ENCODE measurements at regions not wholly inside any gene's neighbourhood (a gene's known extent, or its start where the extent isn't known, plus 50 kb on each side); places are given as distances from the start of the nearest gene placed in this dataset.
"Not testable (repeated sequence)": the region's sequence is repeated elsewhere in the genome, so short reads cannot be mapped to it uniquely, and the experiment has no call there.

DNA sequence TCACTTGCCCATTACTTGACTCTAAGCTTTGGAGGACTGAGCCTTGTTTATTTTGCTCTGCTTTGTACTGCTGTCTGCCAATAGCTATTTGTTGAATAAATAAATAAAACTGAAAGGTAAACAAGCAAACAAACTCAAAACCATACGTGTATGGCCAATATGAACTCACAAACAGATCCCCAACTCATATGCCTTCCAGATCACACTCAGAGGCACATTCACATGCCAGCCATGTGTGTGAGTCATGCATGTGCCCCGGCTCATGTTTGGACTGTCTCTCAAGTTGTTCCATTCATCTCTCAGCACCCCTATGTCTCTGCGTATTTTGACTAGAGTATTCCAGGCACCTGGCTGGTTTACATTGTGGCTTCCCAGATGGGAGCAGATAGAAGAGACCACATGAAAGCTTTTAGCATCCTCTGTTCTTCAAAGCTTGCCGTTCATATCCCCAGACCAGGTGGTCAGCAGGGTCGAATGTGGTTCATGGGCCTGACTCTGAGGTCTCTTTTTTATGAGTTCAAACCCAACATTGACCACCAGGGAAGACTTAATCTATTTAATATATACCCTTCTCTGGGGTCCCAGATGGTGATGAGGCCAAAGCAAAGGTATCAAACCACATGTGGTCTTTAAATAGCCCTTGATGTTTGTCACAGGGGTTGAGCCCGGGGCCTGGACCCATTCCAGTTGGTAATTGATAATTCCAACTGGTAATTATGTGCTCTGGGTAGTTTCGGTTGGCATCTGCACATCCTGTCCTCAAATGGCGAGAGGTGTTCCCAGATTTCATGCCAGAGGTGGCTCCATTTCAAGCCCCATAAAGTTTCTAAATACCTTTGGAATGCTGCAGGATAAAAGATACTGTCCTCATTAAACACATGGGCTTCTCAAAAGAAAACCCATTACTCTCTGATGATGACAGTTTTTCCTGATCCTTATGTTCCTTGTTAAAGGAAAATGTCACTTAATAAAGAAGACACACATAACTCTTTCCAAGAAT is 287.3 kb upstream of the MAF start:
- H3K36me3 ChIP-seq: no peaks in the 10 kb centered on the region
- H3K4me1 ChIP-seq: no peaks in the 10 kb centered on the region
- TF ChIP-seq, protein P1, sequence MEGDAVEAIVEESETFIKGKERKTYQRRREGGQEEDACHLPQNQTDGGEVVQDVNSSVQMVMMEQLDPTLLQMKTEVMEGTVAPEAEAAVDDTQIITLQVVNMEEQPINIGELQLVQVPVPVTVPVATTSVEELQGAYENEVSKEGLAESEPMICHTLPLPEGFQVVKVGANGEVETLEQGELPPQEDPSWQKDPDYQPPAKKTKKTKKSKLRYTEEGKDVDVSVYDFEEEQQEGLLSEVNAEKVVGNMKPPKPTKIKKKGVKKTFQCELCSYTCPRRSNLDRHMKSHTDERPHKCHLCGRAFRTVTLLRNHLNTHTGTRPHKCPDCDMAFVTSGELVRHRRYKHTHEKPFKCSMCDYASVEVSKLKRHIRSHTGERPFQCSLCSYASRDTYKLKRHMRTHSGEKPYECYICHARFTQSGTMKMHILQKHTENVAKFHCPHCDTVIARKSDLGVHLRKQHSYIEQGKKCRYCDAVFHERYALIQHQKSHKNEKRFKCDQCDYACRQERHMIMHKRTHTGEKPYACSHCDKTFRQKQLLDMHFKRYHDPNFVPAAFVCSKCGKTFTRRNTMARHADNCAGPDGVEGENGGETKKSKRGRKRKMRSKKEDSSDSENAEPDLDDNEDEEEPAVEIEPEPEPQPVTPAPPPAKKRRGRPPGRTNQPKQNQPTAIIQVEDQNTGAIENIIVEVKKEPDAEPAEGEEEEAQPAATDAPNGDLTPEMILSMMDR (IDR thresholded peaks at IDR 0.05): no peak
- ATAC-seq (no peak), DNase-seq (no peak)
- intact Hi-C loops (cut with DNase I): no loop called here
- no peak overlapping the region for H3K4me3 ChIP-seq
- H3K27me3 ChIP-seq: no peaks in the 10 kb centered on the region
- H3K9me3 ChIP-seq: no peaks in the 10 kb centered on the region
- H3K27ac ChIP-seq: no peak overlapping the region

DNA sequence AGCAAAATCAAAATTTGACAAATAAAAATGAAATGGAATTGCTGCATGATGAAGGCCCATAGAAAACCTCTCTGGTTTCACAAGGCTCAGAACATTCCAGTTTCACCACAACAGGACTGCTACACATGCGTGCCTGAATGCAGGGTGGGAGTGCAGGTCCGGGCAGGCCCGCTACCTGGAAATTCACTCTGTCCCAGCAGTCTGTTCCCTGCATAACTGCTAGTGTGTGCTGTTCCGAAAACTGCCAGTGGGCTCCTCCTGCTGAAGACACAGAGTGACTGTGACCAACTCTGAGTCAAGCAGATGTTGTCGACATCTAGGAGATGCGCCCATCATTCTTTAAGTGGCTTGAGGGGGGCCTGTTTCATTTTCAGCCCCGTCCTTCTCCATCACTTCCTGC is 284.8 kb upstream of the MAF start:
- H3K9me3 ChIP-seq: no peaks in the 10 kb centered on the region

DNA sequence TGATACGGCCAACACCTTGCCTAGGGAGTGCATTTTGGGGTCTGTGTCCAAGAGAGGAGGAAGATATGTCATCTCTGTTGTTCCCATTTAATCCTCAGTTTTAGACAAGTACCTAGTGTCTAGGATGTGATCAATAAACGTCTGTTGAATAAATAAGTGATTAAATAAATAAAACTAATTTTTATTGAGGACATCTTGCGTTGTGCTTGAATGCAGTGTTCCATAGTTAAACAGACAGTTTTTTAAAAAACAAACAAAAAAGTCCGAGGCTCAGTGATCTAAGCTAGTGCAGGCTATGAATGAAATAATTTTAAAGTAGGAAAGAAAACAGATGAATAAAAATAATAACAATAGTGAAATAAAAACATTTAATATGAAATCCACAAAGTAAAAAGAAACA is 283.0 kb upstream of the MAF start:
- no peak for ATAC-seq

More for the DNA sequence above, 284.8 kb upstream of the MAF start:
- Histone ChIP-seq H3K27ac (no peak overlapping the region), H3K4me3 (no peak overlapping the region), H3K27me3 (no peaks in the 10 kb centered on the region), H3K4me1 (no peaks in the 10 kb centered on the region), H3K36me3 (no peaks in the 10 kb centered on the region)
- ATAC-seq (no peak), DNase-seq (no peak)
- intact Hi-C loops (cut with DNase I): no loop called here
- TF ChIP-seq, protein P1 (IDR thresholded peaks at IDR 0.05): no peak

DNA sequence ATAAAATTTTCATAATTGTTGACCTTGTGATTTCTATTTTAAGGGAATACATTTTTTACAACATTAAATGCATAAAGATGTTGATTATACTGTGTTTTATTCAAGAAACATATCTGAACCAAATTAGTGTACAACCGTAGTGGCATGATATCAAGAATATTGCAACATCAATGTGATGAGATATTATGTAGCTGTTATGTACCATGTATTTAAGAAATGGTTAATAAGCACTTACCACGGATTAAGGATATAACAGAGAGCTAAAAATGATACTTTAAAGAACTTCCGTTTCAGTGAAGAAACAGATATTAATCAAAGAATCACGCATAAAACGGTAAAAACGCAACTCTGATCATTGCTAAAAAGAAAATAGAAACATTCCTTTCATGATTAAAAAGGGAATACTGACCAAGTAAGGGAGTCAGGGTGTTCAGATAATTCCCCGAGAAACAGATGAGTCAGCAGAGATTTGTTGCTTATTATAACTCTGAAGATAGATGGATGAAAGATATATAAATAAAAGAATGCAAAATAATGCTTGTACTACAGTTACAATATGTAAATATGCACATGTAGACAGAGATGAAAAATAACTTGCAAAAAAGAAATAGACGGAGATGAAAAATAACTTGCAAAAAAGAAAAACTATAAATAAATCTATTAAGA is 281.9 kb upstream of the MAF start:
- Histone ChIP-seq H3K4me3 (no peak overlapping the region), H3K27me3 (no peaks in the 10 kb centered on the region), H3K9me3 (no peaks in the 10 kb centered on the region), H3K36me3 (no peaks in the 10 kb centered on the region), H3K4me1 (no peaks in the 10 kb centered on the region), H3K27ac (no peak overlapping the region)
- TF ChIP-seq, protein P1 (IDR thresholded peaks at IDR 0.05): no peak
- DNase-seq: peak in 2 of 4 donors; percentile 49 to 56
- ATAC-seq: no peak
- intact Hi-C loops (cut with DNase I): no loop called here

More for the DNA sequence above, 283.0 kb upstream of the MAF start:
- no peaks in the 10 kb centered on the region for H3K9me3 ChIP-seq
- H3K27me3 ChIP-seq: no peaks in the 10 kb centered on the region
- intact Hi-C loops (cut with DNase I): no loop called here
- TF ChIP-seq, protein P1 (IDR thresholded peaks at IDR 0.05): no peak
- no peaks in the 10 kb centered on the region for H3K4me1 ChIP-seq
- no peak overlapping the region for H3K4me3 ChIP-seq
- no peak overlapping the region for H3K27ac ChIP-seq
- no peak for DNase-seq
- H3K36me3 ChIP-seq: no peaks in the 10 kb centered on the region

DNA sequence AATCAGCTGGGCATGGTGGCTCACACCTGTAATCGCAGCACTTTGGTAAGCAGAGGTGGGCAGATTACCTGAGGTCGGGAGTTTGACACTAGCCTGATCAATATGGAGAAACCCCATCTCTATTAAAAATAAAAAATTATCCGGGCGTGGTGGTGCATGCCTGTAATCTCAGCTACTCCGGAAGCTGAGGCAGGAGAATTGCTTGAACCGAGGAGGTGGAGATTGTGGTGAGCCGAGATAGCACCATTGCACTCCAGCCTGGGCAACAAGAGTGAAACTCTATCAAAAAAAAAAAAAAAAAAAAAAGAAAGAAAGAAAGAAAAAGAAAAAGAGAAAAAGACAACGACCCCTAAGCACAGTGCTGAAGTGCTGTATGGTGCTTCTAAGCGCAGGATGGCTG is 280.6 kb upstream of the MAF start:
- ATAC-seq; H3K9me3 ChIP-seq; H3K27me3 ChIP-seq; intact Hi-C loops (cut with DNase I); DNase-seq; H3K4me3 ChIP-seq; H3K36me3 ChIP-seq; H3K27ac ChIP-seq; H3K4me1 ChIP-seq: not testable (repeated sequence)

Measured in left lung (tissue), 4 donors.